ENCODE measurements at regions not wholly inside any gene's neighbourhood (a gene's known extent, or its start where the extent isn't known, plus 50 kb on each side); places are given as distances from the start of the nearest gene placed in this dataset.

- no peak for DNase-seq (ENCODE audit: low read depth)
These were observed 538.4 kb downstream of the HACE1 start for GRCh38 chr6:104321301-104321700.

- DNase-seq (ENCODE audit: low read depth) = no peak
These were observed 538.8 kb downstream of the HACE1 start for GRCh38 chr6:104320896-104321295.

GRCh38 chr6:104312851-104313250 lies 546.9 kb downstream of the HACE1 start:
- DNase-seq (ENCODE audit: low read depth) = no peak

GRCh38 chr6:104306211-104306610 lies 553.5 kb downstream of the HACE1 start:
- DNase-seq (ENCODE audit: low read depth) = no peak

GRCh38 chr6:104305206-104305605 lies 554.5 kb downstream of the HACE1 start:
- no peak for DNase-seq (ENCODE audit: low read depth)

- DNase-seq (ENCODE audit: low read depth) = no peak
These were observed 557.8 kb downstream of the HACE1 start for GRCh38 chr6:104301951-104302350.

GRCh38 chr6:104286641-104287040 lies 573.1 kb downstream of the HACE1 start:
- DNase-seq (ENCODE audit: low read depth) = no peak

- DNase-seq (ENCODE audit: low read depth) = no peak
These were observed 574.8 kb downstream of the HACE1 start for GRCh38 chr6:104284872-104285271.

- DNase-seq (ENCODE audit: low read depth) = no peak
These were observed 577.1 kb downstream of the HACE1 start for GRCh38 chr6:104282581-104282980.

- no peak for DNase-seq (ENCODE audit: low read depth)
These were observed 578.3 kb downstream of the HACE1 start for GRCh38 chr6:104281370-104281769.

- DNase-seq (ENCODE audit: low read depth) = no peak
These were observed 591.3 kb downstream of the HACE1 start for GRCh38 chr6:104268389-104268788.

- DNase-seq (ENCODE audit: low read depth) = no peak
These were observed 592.8 kb downstream of the HACE1 start for GRCh38 chr6:104266922-104267321.

GRCh38 chr6:104256646-104257045 lies 603.1 kb downstream of the HACE1 start:
- DNase-seq (ENCODE audit: low read depth) = no peak

GRCh38 chr6:104253236-104253635 lies 606.5 kb downstream of the HACE1 start:
- DNase-seq (ENCODE audit: low read depth) = no peak

- no peak for DNase-seq (ENCODE audit: low read depth)
These were observed 607.4 kb downstream of the HACE1 start for GRCh38 chr6:104252276-104252675.

- DNase-seq (ENCODE audit: low read depth) = no peak
These were observed 608.1 kb downstream of the HACE1 start for GRCh38 chr6:104251651-104252050.

- DNase-seq (ENCODE audit: low read depth) = no peak
These were observed 618.9 kb downstream of the HACE1 start for GRCh38 chr6:104240865-104241264.

GRCh38 chr6:104239971-104240370 lies 619.7 kb downstream of the HACE1 start:
- DNase-seq (ENCODE audit: low read depth) = no peak

- no peak for DNase-seq (ENCODE audit: low read depth)
These were observed 630.7 kb downstream of the HACE1 start for GRCh38 chr6:104229057-104229456.

- DNase-seq (ENCODE audit: low read depth) = no peak
These were observed 632.2 kb downstream of the HACE1 start for GRCh38 chr6:104227508-104227907.

GRCh38 chr6:104226790-104227446 lies 632.8 kb downstream of the HACE1 start:
- no peak for DNase-seq (ENCODE audit: low read depth)

GRCh38 chr6:104218116-104218515 lies 641.6 kb downstream of the HACE1 start:
- DNase-seq (ENCODE audit: low read depth) = peak; percentile 14

- DNase-seq (ENCODE audit: low read depth) = no peak
These were observed 644.8 kb downstream of the HACE1 start for GRCh38 chr6:104214901-104215300.

GRCh38 chr6:104212977-104213668 lies 646.6 kb downstream of the HACE1 start:
- DNase-seq (ENCODE audit: low read depth) = no peak

All from non-pigmented ciliary epithelial cell (primary cell).